GM23338 (cell line): ENCODE measurements at regions not wholly inside any gene's neighbourhood (a gene's known extent, or its start where the extent isn't known, plus 50 kb on each side); places are given as distances from the start of the nearest gene placed in this dataset.

Experiments
- CREB1 ChIP-seq: fragments of 250-450 bp; sonication (Bioruptor Pico); IDR thresholded peaks from 2 replicates; pipeline ENCODE4 v1.5.0; 2020; ENCODE audit warnings: low read depth, mild to moderate bottlenecking, moderate library complexity
- EZH2 ChIP-seq: fragments of 200-600 bp; sonication (generic); IDR thresholded peaks from one replicate; pipeline ENCODE4 v1.8.0; 2017; ENCODE audit warnings: antibody characterized with exemption, mild to moderate bottlenecking, low read depth; ENCODE audit not compliant: unreplicated experiment
- EZH2phosphoT487 ChIP-seq: fragments of 200-600 bp; sonication (generic); IDR thresholded peaks from one replicate; pipeline ENCODE4 v1.8.1; 2018; ENCODE audit warnings: antibody characterized with exemption; ENCODE audit not compliant: unreplicated experiment
- POLR2AphosphoS5 ChIP-seq: IDR thresholded peaks from 2 replicates; pipeline ENCODE4 v1.6.1; 2016; ENCODE audit warnings: antibody characterized with exemption, low read depth
- REST ChIP-seq: IDR thresholded peaks from one replicate; pipeline ENCODE4 v1.6.1; 2018; ENCODE audit warnings: antibody characterized with exemption; ENCODE audit not compliant: unreplicated experiment
- ZNF331 ChIP-seq: fragments of 250-450 bp; sonication (Bioruptor Pico); IDR thresholded peaks from 2 replicates; pipeline ENCODE4 v1.5.0; 2020; ENCODE audit warnings: low read depth, mild to moderate bottlenecking, moderate library complexity
- TF ChIP-seq, protein P1 (sequence below), 2 experiments: fragments of 200-600 bp in 1 of 2; sonication (generic) in 1 of 2; conservative IDR thresholded peaks; 2 replicates each; pipeline versions ENCODE4 v1.5.1 to v1.6.1; 2016 to 2017; ENCODE audit warnings: antibody characterized with exemption in 2 of 2, low read depth in 2 of 2, mild to moderate bottlenecking in 2 of 2, moderate library complexity in 1 of 2

DNA sequence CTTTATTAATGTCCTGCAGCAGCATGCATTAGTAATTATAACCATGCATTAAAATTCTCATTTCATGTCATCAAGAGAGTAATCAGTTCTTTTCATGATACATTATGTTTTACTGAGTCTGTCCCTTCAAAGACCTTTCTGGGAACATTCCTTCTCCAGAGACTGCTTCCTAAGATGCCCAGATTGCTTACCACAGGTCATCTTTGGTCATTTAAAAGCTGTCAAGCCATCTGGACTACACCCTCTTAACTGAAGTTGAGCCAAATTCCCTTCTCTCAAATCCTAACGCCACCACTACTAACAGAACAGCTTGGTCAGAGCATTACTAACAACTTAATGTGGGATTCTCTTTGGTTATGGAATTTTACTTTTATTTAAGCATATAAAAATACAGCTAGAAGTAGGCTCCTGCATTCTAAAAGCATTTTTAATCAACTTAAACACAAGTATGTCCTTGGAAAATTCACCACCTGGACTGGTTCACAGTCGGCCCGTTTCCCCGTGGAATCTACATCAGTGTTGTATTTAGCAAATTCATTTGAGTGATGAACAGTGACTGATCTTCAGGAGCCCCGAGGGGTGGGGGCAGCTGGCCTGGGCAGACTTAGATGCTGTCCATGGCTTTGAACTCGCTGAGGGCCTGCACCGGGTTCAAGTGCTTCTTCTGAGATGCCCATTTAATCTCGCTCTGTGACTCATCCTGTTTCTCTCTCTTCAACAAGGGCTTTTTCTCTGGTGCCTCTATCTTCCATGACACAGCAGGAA is 92.8 kb upstream of the CCDC112 start:
- TF ChIP-seq EZH2phosphoT487, result no peak
- TF ChIP-seq, protein P1, sequence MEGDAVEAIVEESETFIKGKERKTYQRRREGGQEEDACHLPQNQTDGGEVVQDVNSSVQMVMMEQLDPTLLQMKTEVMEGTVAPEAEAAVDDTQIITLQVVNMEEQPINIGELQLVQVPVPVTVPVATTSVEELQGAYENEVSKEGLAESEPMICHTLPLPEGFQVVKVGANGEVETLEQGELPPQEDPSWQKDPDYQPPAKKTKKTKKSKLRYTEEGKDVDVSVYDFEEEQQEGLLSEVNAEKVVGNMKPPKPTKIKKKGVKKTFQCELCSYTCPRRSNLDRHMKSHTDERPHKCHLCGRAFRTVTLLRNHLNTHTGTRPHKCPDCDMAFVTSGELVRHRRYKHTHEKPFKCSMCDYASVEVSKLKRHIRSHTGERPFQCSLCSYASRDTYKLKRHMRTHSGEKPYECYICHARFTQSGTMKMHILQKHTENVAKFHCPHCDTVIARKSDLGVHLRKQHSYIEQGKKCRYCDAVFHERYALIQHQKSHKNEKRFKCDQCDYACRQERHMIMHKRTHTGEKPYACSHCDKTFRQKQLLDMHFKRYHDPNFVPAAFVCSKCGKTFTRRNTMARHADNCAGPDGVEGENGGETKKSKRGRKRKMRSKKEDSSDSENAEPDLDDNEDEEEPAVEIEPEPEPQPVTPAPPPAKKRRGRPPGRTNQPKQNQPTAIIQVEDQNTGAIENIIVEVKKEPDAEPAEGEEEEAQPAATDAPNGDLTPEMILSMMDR (conservative IDR thresholded peaks at IDR 0.05; ENCODE audit: low read depth in 2 of 2), result no peak
- TF ChIP-seq CREB1, result no peak
- no peak for TF ChIP-seq REST
- no peak for TF ChIP-seq POLR2AphosphoS5
- TF ChIP-seq EZH2, result no peak
- no peak for TF ChIP-seq ZNF331 (CRISPR knock-in tag)
